ENCODE measurements at regions not wholly inside any gene's neighbourhood (a gene's known extent, or its start where the extent isn't known, plus 50 kb on each side); places are given as distances from the start of the nearest gene placed in this dataset.

- H3K9me3 ChIP-seq, result no peaks in the 10 kb centered on the region
- H3K27ac ChIP-seq, result no peak overlapping the region
- ATAC-seq (no peak), FAIRE-seq (no peak), DNase-seq (no peak)
- WGBS, 2 donors, result 87 to 88% methylated on average over 4 of the region's 4 CpGs
- no peaks in the 10 kb centered on the region for H3K36me3 ChIP-seq
- TF ChIP-seq CTCF (IDR thresholded peaks at IDR 0.05), result no peak
- no peaks in the 10 kb centered on the region for H3K27me3 ChIP-seq
- no peak overlapping the region for H3K4me3 ChIP-seq
- H3K4me1 ChIP-seq, result peaks cover 0 to 2% (median 0%) of the 10 kb centered on the region in 3 donors
- intact Hi-C loops (cut with DNase I), result no loop called here
Measured at GRCh38 chr21:35770101-35770945, 290.0 kb downstream of the SETD4 start.

GRCh38 chr21:35768187-35768586 is 292.1 kb downstream of the SETD4 start:
- Histone ChIP-seq H3K4me3 (no peak overlapping the region), H3K36me3 (no peaks in the 10 kb centered on the region), H3K4me1 (no peaks in the 10 kb centered on the region), H3K9me3 (no peaks in the 10 kb centered on the region), H3K27ac (no peak overlapping the region), H3K27me3 (no peaks in the 10 kb centered on the region)
- FAIRE-seq, result no peak
- ATAC-seq, result no peak
- intact Hi-C loops (cut with DNase I), result no loop called here
- DNase-seq, result no peak
- no peak for TF ChIP-seq CTCF (IDR thresholded peaks at IDR 0.05)
- 75 to 81% methylated on average over 2 of the region's 2 CpGs for WGBS, 2 donors

GRCh38 chr21:35764586-35764985 is 295.7 kb downstream of the SETD4 start:
- TF ChIP-seq CTCF (IDR thresholded peaks at IDR 0.05), result no peak
- Histone ChIP-seq H3K27ac (no peak overlapping the region), H3K9me3 (no peaks in the 10 kb centered on the region), H3K4me3 (no peak overlapping the region), H3K27me3 (no peaks in the 10 kb centered on the region), H3K36me3 (no peaks in the 10 kb centered on the region), H3K4me1 (peaks cover 0 to 5% (median 0%) of the 10 kb centered on the region in 3 donors)
- ATAC-seq (no peak), FAIRE-seq (no peak), DNase-seq (no peak)
- intact Hi-C loops (cut with DNase I), result no loop called here

- FAIRE-seq (no peak), ATAC-seq (no peak), DNase-seq (no peak)
- Histone ChIP-seq H3K9me3 (no peaks in the 10 kb centered on the region), H3K36me3 (no peaks in the 10 kb centered on the region), H3K27ac (no peak overlapping the region), H3K4me3 (no peak overlapping the region), H3K4me1 (peaks cover 0 to 5% (median 0%) of the 10 kb centered on the region in 3 donors), H3K27me3 (no peaks in the 10 kb centered on the region)
- WGBS, 2 donors, result 96 to 98% methylated on average over 3 of the region's 3 CpGs
- intact Hi-C loops (cut with DNase I), result no loop called here
- no peak for TF ChIP-seq CTCF (IDR thresholded peaks at IDR 0.05)
Measured at GRCh38 chr21:35764077-35764476, 296.2 kb downstream of the SETD4 start.

GRCh38 chr21:35754583-35754982 is 305.7 kb downstream of the SETD4 start:
- Histone ChIP-seq H3K27ac (no peak overlapping the region), H3K4me1 (no peaks in the 10 kb centered on the region), H3K27me3 (no peaks in the 10 kb centered on the region), H3K36me3 (no peaks in the 10 kb centered on the region), H3K4me3 (no peak overlapping the region), H3K9me3 (no peaks in the 10 kb centered on the region)
- no peak for ATAC-seq
- no peak for TF ChIP-seq CTCF (IDR thresholded peaks at IDR 0.05)
- intact Hi-C loops (cut with DNase I), result no loop called here
- DNase-seq, result no peak
- WGBS, 2 donors, result 93 to 97% methylated on average over 2 of the region's 2 CpGs
- no peak for FAIRE-seq

Measured in pancreas (tissue), 10 donors.